ENCODE measurements at regions not wholly inside any gene's neighbourhood (a gene's known extent, or its start where the extent isn't known, plus 50 kb on each side); places are given as distances from the start of the nearest gene placed in this dataset.

DNA sequence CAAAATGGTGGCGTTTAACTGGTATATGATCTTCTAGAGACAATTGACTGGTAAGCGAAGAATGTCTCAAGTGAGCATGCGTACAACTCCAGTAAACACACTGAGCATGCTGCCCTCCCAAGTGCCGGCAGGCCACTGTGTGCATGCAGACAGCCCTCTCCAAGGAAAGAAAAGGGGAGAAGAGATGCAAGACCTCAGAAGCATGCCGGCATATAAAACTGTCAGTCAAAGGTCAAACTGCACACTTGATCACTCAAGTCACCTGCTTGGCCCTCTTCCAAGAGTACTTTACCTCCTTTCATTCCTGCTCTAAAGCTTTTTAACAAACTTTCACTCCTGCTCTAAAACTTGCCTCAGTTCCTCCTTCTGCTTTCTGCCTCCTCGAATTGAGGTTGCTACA lies 910.2 kb downstream of the TAF11L14 start:
- no peak overlapping the region for H3K27ac ChIP-seq
- no peak for DNase-seq
- WGBS, 5 donors = 57 to 70% (median 61%) methylated on average over 6 of the region's 6 CpGs
- no peak for TF ChIP-seq POLR2A (IDR thresholded peaks at IDR 0.05)
- no peak for TF ChIP-seq EP300 (IDR thresholded peaks at IDR 0.05)
- TF ChIP-seq, protein P1, sequence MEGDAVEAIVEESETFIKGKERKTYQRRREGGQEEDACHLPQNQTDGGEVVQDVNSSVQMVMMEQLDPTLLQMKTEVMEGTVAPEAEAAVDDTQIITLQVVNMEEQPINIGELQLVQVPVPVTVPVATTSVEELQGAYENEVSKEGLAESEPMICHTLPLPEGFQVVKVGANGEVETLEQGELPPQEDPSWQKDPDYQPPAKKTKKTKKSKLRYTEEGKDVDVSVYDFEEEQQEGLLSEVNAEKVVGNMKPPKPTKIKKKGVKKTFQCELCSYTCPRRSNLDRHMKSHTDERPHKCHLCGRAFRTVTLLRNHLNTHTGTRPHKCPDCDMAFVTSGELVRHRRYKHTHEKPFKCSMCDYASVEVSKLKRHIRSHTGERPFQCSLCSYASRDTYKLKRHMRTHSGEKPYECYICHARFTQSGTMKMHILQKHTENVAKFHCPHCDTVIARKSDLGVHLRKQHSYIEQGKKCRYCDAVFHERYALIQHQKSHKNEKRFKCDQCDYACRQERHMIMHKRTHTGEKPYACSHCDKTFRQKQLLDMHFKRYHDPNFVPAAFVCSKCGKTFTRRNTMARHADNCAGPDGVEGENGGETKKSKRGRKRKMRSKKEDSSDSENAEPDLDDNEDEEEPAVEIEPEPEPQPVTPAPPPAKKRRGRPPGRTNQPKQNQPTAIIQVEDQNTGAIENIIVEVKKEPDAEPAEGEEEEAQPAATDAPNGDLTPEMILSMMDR (IDR thresholded peaks at IDR 0.05) = no peak
- TF ChIP-seq POLR2AphosphoS5 (IDR thresholded peaks at IDR 0.05) = no peak
- no peaks in the 10 kb centered on the region for H3K27me3 ChIP-seq
- no peaks in the 10 kb centered on the region for H3K36me3 ChIP-seq
- peaks cover 0 to 18% (median 6%) of the 10 kb centered on the region in 4 donors for H3K9me3 ChIP-seq
- no peak overlapping the region for H3K4me3 ChIP-seq
- intact Hi-C loops (cut with DNase I; ENCODE audit: low total_unique reads) = no loop called here
- no peaks in the 10 kb centered on the region for H3K4me1 ChIP-seq

DNA sequence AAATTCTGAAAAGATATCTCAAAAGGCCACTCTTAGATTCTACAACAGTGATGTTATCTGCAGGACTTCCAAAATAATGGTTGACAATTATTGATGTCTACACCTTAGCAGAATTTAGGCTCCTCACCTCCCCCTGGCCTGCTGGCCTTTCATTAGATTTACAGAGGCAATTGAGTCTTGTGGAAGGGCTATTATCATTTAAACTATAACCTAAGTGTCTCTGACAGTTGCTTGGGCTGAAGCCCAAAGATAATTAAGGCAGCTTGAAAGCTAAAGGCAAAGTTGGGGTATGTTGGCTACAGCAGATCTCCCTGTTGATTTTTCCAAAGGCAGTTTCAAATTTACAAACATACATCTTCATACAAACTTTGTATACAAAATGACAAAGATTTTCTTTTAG lies 912.3 kb downstream of the TAF11L14 start:
- Histone ChIP-seq H3K27me3 (no peaks in the 10 kb centered on the region), H3K9me3 (peaks cover 0 to 28% (median 14%) of the 10 kb centered on the region in 4 donors), H3K36me3 (no peaks in the 10 kb centered on the region), H3K4me3 (no peak overlapping the region), H3K27ac (no peak overlapping the region), H3K4me1 (no peaks in the 10 kb centered on the region)
- no peak for DNase-seq
- intact Hi-C loops (cut with DNase I; ENCODE audit: low total_unique reads) = no loop called here
- TF ChIP-seq, protein P1 (IDR thresholded peaks at IDR 0.05) = no peak
- no peak for TF ChIP-seq POLR2AphosphoS5 (IDR thresholded peaks at IDR 0.05)
- TF ChIP-seq EP300 (IDR thresholded peaks at IDR 0.05) = no peak
- TF ChIP-seq POLR2A (IDR thresholded peaks at IDR 0.05) = no peak

DNA sequence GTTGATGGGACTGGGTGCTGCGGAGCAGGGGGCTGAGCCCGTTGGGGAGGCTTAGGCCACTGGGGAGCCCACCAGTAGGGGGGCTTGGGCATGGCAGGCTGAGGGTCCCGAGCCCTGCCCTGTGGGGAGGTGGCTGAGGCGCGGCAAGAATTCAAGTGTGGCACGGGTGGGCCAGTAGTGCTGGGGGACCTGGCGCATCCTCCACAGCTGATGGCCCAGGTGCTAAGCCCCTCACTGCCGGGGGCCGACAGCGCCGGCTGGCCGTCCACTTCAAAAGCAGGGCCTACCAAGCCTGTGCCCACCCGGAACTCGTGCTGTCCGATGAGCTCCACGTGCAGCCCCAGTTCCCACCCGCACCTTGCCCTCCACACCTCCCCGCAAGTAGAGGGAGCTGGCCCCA lies 917.5 kb downstream of the TAF11L14 start:
- H3K4me3 ChIP-seq = no peak overlapping the region
- H3K9me3 ChIP-seq = peaks cover 0 to 48% (median 22%) of the 10 kb centered on the region in 4 donors
- H3K27ac ChIP-seq = no peak overlapping the region
- 90 to 96% (median 94%) methylated on average over 5 to 18 of the region's 18 CpGs for WGBS, 5 donors
- no peaks in the 10 kb centered on the region for H3K4me1 ChIP-seq
- H3K36me3 ChIP-seq = no peaks in the 10 kb centered on the region
- intact Hi-C loops (cut with DNase I; ENCODE audit: low total_unique reads) = no loop called here
- no peaks in the 10 kb centered on the region for H3K27me3 ChIP-seq
- DNase-seq = no peak
- TF ChIP-seq POLR2A (IDR thresholded peaks at IDR 0.05) = no peak
- TF ChIP-seq POLR2AphosphoS5 (IDR thresholded peaks at IDR 0.05) = no peak
- TF ChIP-seq, protein P1 (IDR thresholded peaks at IDR 0.05) = no peak
- no peak for TF ChIP-seq EP300 (IDR thresholded peaks at IDR 0.05)

DNA sequence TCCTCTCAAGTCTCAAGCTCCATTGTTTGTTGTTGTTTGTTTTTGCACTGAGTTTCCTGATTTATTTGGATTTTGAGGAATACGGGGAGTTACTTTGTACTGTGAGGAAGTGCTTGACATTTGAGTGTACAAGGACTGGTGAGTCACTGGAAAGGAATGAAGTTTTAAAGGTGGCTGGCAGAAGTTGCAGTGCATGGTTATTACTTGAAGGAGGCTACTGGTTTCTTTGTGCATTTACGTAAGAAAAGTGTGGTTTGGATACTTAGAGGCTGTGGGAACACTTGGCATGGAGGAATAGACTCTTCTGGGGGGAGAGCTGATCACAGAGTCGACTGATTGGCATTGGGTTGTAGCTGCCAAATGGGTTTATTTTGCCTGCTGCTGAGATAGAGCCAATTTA lies 919.0 kb downstream of the TAF11L14 start:
- Histone ChIP-seq H3K4me1 (no peaks in the 10 kb centered on the region), H3K36me3 (no peaks in the 10 kb centered on the region), H3K27ac (no peak overlapping the region), H3K27me3 (no peaks in the 10 kb centered on the region), H3K9me3 (peaks cover 0 to 47% (median 17%) of the 10 kb centered on the region in 4 donors), H3K4me3 (no peak overlapping the region)
- WGBS, 5 donors = 33 to 61% (median 53%) methylated on average over 3 of the region's 3 CpGs
- DNase-seq = no peak
- TF ChIP-seq, protein P1 (IDR thresholded peaks at IDR 0.05) = no peak
- TF ChIP-seq POLR2AphosphoS5 (IDR thresholded peaks at IDR 0.05) (no peak), EP300 (IDR thresholded peaks at IDR 0.05) (no peak), POLR2A (IDR thresholded peaks at IDR 0.05) (no peak)
- intact Hi-C loops (cut with DNase I; ENCODE audit: low total_unique reads) = no loop called here
